ENCODE measurements at regions not wholly inside any gene's neighbourhood (a gene's known extent, or its start where the extent isn't known, plus 50 kb on each side); places are given as distances from the start of the nearest gene placed in this dataset.
"Not testable (repeated sequence)": the region's sequence is repeated elsewhere in the genome, so short reads cannot be mapped to it uniquely, and the experiment has no call there.

DNA sequence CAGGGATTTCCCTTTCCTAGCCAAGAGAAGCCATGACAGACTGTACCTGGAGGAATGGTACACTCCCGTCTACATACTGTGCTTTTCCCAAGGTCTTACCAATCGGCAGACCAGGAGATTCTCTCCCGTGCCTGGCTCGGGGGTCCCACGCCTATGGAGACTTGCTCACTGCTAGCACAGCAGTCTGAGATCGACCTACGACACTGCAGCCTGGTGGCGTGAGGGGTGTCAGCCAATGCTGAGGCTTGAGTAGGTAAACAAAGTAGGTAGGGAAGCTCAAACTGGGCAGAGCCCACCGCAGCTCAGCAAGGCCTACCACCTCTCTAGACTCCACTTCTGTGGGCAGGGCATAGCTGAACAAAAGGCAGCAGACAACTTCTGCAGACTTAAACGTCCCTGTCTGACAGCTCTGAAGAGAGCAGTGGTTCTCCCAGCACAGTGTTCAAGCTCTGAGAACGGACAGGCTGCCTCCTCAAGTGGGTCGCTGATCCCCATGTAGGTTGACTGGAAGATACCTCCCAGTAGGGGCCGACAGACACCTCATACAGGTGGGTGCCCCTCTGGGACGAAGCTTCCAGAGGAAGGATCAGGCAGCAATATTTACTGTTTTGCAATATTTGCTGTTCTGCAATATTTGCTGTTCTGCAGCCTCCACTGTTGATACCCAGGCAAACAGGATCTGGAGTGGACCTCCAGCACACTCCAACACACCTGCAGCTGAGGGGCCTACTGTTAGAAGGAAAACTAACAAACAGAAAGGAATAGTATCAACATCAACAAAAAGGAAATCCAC, 270.4 kb upstream of the TLE3 start:
- DNase-seq (ENCODE audit: low spot score): not testable (repeated sequence)

DNA sequence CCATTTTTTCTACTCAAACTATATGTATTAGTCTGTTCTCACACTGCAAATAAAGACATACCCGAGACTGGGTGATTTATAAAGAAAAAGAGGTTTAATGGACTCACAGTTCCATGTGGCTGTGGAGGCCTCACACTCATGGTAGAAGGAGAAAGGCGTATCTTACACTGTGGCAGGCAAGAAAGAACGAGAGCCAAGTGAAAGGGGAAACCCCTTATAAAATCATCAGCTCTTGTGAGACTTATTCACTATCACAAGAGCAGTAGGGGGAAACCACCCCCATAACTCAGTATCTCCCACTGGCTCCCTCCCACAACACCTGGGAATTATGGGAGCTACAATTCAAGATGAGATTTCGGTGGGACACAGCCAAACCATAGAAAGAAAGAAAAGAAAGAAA, 266.3 kb upstream of the TLE3 start:
- DNase-seq (ENCODE audit: low spot score): not testable (repeated sequence)

GRCh38 chr15:70362886-70363285, 265.2 kb upstream of the TLE3 start:
- DNase-seq (ENCODE audit: low spot score): no peak

DNA sequence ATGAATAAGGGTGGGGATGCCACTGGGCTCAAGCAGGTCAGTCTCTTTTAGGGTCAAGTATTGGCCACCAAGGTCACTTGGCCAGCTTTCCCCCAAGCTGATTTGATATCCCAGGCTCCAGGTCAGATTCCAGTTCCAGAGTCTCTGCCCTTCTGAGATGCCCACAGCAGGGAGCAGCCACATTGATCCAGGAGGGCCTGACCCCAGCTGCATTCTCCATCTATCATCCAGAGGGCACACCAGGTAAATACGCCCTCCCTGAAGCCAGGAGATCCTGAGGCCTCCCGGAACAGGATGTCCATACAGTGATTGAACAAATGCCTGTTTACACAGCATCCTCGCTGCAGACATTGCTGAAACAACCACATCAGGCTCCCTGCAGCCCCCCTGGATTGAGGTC, 264.6 kb upstream of the TLE3 start:
- DNase-seq (ENCODE audit: low spot score): no peak

GRCh38 chr15:70361891-70362290, 264.2 kb upstream of the TLE3 start:
- no peak for DNase-seq (ENCODE audit: low spot score)

DNA sequence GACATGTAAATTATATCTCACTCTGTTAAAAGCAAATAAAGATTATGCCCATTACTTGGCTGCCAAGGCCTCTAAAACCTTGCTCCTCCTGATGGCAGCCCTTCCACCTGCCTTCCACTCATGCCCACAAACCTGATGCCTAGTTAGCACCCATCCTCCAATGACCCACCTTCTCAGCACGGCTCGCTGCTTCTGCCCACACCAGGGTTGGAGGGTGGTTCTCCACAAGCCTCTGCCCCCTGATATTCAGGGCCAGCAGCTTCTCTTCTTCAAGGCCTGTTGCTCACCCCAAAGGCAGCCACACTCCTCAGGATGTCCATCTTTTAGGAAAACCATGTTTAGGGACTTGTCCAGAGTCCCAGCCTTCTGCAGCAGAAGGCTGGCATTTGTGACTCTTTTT, 263.4 kb upstream of the TLE3 start:
- no peak for DNase-seq (ENCODE audit: low spot score)

DNA sequence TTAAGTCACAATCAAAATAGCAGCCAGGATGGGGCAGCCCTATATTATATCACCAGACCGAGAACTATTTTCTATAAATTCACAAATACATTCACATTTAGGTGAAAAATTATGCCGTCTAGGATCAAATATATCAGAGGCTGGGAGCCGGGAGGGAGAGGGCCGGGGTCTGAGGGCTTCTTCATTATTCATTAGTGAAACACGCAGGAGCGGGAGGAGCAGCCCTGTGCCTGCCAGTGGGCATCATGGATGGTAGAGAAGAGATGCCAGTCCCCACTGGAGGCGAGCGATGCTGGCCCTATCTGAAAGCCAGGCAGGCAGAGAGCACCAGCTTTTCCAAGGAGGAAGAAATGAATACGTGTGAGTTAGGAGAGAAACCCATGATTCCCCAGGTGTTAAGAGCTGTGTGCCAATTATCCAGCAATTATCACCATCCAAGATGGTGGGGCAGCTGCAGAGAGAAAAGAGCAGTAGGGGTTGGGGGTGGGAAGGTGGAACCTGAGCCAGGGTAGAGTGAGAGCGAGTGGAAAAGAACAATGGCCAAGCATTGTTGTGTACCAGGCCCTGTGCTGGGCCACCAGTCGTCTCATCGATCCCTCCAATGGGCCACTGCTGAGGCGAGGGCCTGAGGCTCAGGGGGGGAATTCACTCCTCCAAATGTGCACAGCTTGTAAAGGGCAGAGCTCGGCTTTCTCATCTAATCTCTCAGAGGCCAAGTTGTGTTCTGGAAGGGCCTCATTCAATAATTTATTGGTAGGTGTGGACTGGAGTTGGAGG, 261.3 kb upstream of the TLE3 start:
- DNase-seq (ENCODE audit: low spot score): no peak

DNA sequence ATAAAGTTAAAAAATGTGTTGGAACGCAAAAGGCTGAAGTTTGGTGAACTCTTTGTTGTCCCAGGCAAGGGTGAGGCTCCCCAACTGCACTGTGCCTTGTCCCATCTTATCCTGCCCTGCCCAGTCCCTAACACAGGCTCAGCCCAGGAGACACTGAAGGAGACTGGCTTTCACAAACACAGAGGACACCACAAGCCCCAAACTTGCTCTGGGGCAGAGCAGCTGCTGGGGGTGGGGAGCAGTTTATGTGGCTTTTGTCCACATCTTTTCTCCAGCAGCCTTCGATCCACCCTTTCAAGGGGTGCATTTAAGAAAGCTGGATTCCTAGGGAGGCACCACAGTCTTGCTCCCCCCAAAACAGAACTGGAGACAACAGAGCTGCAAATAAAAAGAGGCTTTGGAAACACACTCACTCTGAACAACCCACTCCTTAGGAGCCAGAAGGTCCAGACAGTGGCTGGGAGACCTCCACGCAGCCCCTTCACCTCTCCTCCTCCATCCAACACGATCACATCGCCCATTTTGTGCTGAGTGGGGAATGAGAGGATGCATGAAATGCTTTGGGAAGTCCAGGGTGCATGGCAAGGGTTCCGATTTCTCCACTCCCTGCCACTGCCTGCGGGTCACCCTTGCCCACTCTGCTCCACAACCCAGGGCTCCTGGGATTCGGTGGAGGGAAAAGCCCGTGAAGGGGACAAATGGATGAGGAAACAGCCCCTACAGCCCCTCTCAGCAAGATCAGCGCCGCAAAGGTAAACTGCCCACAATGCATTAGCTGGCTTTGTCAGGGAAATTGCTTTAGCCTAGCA, 260.5 kb upstream of the TLE3 start:
- no peak for DNase-seq (ENCODE audit: low spot score)

DNA sequence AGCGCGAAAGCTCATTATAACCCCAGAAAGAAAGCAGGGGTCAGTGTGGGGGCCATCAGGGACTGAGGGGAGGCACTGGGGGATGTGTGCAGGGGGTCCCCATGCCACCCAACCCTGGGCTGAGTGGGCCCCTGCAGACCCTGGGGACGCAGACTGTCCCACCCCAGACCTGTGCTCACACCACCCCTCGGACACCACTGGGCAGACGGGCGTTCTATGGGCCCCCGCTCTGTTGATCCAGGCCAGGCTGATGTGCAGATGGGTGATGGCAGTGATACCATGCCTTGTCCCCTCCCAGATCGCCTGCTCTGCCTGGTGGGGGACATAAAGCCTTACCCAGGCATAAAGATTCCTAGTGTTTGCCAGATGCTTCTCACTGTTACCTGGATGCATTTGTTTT, 259.7 kb upstream of the TLE3 start:
- DNase-seq (ENCODE audit: low spot score): no peak

DNA sequence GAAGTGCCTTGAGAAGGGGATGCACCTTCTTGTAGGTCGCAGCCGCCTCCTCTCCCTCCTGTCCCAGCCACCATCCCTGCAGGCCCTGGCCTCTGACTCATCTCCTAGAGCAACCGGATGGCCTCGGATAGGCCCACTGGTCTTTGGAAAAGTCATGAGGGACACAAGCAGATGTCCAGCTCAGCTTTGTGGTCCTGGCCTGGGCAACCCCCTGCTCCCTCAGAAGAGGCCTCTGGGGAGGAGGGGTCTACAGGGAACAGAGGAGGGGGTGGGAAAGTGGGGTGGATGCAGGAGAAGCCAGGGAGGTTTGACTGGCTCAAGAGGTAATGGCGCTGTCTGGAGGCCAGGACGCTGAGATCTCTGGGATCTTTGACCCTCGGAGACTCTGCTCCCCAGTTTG, 259.2 kb upstream of the TLE3 start:
- DNase-seq (ENCODE audit: low spot score): no peak

- DNase-seq (ENCODE audit: low spot score): no peak
Measured at GRCh38 chr15:70356062-70356860, 258.5 kb upstream of the TLE3 start.

DNA sequence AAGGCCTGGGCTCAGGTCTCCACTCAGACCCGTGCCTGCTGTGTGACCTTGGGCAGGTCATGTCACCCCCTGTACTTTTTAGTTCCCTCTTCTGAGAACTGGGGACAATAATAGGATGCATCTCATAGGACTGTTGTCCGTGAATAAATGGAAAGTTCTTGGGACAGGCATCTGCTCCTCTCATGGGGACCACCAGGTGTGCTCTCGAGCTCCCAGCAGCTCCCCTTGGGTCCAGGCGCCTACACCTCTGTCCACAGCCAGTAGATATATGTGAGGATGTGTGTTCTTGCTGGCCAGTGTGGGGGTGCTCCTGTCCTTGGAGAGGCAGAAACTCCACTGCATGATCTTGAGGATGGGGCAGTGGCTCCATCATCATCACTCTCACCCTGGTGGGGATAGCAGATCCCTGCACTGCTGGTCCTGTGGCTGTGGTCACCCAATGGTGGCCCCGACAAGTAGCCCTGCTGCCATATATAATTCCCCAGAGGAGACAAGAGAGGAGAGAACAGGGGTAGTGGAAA, 257.6 kb upstream of the TLE3 start:
- DNase-seq (ENCODE audit: low spot score): no peak

DNA sequence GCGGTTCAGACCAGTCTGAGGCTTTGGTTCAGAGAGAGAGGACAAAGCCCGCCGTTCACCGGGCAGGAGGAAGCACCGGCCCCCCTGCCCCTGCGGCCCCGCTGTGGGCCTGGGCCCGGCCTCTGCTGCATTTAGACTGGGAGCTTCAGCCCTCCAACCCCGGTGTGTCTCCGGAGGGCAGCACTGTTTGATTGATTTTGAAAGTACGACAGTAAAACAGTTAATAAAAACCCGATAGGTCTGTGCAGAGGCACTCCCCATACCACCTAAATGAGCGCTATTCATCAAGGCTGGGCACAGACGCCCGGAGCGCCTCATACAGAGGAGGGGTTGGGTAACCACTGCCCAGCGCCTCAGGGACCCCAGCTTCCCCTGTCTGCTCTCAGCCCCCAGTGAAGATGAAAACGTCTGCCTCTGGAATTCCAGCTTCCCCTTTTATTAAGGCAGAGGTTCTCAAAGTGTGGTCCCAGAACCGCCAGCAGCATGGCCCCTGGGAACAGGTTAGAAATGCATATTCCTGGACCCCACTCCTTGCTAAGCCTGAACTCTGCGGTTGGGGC, 256.7 kb upstream of the TLE3 start:
- DNase-seq (ENCODE audit: low spot score): no peak

DNA sequence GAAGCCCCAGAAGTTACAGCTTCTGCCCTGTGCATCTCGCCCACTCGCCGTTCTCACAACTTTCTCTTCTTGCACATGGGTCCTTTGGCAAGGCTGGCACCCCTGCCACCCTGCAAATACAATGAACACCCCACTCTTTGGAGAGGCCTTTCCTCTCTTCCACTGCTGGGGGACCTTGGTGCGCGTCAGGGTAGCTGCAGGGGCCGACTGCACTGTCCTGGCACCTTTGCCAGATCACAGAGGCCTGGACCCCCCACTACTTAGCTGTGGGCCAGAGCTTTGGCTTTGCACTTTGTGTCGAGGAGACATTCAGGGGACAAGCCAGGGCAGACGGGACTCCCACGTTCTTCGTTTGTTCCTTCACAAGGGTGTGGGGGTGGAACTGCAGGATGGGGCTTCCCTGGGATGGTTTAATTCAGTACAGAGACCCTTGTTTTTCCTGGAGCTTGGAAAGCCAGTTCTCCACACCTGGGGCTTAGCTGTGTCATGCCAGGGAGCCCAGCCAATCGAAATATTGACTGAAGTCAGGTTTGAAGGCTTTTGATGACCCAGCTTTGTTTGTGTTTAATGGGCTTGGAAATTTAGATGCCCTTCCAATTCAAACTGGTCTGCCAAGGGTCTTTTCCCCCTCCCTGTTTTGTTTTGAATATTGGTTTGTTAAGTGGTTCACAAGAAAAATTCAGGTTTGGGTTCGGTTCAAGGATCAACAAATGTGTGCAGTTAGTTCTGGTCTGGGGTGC, 256.1 kb upstream of the TLE3 start:
- DNase-seq (ENCODE audit: low spot score): no peak

- no peak for DNase-seq (ENCODE audit: low spot score)
Measured at GRCh38 chr15:70351941-70352774, 254.4 kb upstream of the TLE3 start.

GRCh38 chr15:70351391-70351790, 253.7 kb upstream of the TLE3 start:
- no peak for DNase-seq (ENCODE audit: low spot score)

- DNase-seq (ENCODE audit: low spot score): no peak
Measured at GRCh38 chr15:70348581-70349344, 251.0 kb upstream of the TLE3 start.

DNA sequence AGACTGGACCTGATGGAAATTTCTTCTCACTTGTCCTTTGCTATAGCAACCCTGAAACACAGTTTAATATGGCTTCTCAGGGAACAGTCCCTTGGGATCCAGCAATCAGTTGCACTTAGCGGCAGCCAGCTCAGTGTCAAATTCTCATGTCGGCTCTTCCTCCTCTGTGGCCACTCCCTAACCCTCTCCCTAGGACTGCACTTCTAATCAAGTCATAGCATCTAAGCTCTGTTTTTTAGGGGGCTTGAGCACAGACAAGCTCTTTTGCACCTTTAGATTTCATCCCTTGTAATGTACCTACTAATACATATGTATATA, 250.5 kb upstream of the TLE3 start:
- no peak for DNase-seq (ENCODE audit: low spot score)
